ENCODE measurements at regions not wholly inside any gene's neighbourhood (a gene's known extent, or its start where the extent isn't known, plus 50 kb on each side); places are given as distances from the start of the nearest gene placed in this dataset.

DNA sequence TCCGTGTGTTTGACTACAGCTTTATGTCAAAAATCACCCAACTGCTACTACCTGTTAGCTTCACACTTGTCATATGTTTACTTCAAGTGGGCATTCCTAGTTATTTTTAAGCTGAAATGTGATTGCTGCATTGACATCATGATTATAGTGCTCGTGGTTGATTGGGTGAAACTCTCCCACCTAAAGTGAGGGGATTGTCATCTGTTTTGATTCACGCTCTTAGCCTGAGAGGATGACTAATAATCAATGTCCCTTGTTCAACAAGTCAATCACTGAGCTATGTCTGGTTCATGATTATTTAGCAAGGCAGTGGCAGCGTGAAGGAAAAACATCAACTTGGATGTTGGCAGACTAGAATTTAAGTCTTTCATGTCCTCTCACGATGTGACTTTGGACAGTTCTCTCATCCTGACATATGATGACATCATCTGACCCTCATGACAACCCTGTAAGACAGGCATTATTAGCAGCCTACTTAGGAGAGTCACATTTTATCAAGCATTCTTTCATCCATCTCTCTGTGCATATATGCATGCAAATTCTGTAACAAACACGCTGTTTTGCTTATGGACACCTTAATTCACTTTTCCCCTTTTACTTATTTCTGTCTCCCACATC lies 352.6 kb upstream of the ZMIZ1 start:
- no peak for FAIRE-seq
- DNase-seq (ENCODE audit: extremely low spot score, insufficient read length, low read depth) = no peak

DNA sequence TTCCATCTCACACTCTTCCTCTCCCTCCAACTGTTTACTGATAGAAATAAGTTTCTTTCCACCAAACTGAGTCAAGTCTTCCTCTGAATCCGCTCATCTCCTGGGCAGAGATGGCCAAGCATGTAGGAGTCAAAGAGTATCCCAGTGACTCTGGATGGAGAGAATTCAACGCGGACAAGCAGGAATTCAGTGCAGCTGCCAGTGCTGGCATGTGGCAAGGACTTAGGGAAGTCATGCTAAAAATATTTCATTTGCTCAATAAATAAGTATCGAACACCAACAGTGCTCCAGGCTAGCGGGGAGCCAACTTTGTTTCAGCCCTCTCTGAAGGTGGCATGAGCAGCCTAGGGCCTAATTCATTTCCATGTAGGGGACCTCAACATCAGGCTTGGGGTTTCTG lies 351.6 kb upstream of the ZMIZ1 start:
- no peak for FAIRE-seq
- no peak for DNase-seq (ENCODE audit: extremely low spot score, insufficient read length, low read depth)

DNA sequence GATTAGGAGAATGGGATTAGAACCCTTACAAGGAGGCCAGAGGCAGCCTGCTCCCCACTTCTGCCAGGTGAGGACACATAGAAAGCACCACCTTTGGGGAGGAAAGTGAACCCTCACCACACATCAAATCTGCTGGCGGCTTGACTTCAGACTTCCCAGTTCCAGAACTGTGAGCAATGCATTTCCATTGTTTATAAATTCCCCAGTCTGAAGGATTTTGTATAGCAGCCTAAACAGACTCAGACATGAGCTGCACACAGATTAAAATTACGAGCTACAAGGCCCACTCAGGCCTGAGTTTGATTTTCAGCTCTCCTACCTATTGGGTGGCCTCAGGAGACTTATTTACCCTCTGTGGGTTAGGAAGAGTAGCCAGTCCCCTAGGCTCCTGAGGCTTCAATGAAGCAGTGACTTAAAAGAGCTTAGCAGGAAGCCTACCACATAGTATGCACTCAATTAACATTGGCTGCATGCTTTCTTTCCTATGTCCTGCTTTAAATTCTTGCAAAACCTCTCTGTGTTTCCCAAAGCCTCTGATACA lies 350.7 kb upstream of the ZMIZ1 start:
- FAIRE-seq = no peak

DNA sequence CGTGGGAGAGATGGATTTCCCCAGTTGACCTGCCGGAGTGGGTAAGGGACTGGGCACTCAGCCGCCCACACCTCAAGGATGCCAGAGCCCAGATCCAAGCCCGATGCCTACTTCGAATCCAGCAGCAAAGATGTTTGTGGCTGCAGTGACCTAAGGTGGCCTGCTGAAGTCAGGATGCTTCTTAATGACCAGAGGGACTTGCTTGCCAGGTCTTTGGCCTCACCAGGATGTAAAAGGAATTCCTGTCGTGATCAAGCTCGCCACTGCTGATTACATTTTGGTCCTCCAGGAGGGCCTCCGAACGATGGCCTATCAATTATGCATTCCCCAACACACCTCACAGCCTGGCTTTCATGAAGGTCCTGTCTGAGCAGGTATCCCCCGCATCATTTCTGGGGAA lies 349.5 kb upstream of the ZMIZ1 start:
- FAIRE-seq = no peak
- DNase-seq (ENCODE audit: extremely low spot score, insufficient read length, low read depth) = no peak

More for the DNA sequence above, 350.7 kb upstream of the ZMIZ1 start:
- no peak for DNase-seq (ENCODE audit: extremely low spot score, insufficient read length, low read depth)

DNA sequence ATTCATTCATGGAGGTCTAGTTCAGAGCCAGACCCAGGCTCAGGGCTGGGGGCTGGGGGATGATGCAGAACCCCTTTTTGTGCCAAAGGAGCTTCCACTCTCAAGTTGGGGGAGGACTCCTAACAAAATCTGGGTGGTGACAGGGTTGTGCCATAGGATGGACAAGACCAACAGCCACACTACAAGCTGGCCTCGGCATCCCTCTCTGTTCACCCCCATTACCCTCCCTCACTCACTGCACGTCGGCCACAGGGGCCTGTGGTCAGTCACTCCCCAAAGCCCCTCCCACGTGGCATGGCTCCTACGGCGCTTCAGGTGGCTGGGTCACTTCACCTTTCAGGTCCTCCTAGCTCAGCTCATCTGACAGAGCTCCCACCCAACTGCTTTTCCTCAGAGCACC lies 348.7 kb upstream of the ZMIZ1 start:
- no peak for DNase-seq (ENCODE audit: extremely low spot score, insufficient read length, low read depth)
- no peak for FAIRE-seq

DNA sequence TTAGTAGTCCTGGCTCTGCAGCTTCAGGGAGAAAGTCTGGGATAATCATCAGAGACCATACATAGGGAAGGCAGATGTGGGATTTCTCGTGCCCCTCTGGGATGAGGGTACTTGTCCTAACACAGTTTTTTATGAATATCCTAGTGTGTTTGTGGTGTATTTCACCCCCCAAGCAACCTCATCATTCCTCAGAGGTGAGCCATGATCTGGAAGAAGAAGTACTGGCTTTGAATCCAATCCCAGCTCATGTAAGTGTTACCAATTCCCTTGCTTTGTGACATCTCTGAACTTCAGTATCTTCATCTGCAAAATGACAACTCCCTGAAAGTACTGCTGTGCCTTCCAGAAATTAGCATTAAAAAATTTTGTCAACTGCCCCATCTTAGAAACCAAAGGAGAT lies 347.5 kb upstream of the ZMIZ1 start:
- FAIRE-seq = no peak
- no peak for DNase-seq (ENCODE audit: extremely low spot score, insufficient read length, low read depth)

DNA sequence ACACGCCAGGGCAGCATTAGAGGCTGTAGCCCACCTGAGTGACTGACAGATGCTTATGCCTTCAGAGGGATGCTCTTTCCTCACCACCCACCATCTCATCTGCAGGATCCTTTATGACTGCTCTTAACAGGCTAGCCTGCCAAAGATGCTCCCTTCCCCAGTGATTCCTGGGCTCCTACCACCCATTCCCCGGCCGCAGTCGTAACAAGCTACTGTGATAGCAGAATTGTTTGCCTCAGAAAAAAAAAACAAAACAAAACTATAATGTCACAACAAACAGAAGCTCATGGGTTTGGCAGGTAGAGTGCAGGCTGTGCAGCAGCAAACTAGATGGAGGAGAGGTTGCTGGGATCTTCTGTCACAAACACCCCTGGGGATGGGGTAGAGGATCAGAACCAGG lies 343.9 kb upstream of the ZMIZ1 start:
- FAIRE-seq = no peak
- no peak for DNase-seq (ENCODE audit: extremely low spot score, insufficient read length, low read depth)

DNA sequence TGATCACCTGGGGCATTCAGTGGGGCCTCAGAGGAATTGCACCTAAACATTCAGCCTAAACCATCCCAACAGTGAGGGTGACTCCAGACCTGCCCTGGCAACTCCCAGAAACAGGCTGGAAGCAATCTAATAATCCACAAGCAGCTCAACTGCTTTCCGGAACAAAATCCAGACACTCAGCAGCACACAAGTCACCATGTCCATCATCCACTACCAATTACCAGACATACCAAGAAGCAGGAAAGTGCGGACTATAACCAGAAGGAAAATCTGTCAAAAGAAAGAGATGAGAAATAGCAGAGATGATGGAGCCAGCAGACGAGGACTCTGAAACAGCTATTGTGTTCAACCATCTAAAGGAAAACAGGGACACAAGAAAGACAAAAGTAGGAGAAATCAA lies 342.6 kb upstream of the ZMIZ1 start:
- FAIRE-seq (no peak), DNase-seq (ENCODE audit: extremely low spot score, insufficient read length, low read depth) (no peak)

DNA sequence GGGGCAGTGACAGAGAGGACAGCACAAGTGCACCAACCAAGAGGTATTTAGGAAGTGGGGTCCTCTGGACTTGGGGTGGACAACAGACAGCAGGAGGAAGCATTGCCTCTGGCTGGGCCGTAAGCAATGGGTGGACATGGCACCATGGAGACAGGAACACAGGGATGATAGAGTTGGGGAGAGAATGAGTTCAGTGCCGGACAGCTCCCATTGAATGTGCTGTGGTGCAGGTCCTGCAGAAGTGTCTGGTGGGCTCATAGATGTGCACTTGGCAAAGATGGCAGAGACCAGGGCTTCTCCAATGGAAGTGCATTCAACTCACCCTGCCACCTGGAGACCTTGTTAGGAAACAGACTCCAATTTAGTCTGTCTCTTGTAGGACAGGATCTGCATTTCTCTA lies 341.5 kb upstream of the ZMIZ1 start:
- DNase-seq (ENCODE audit: extremely low spot score, insufficient read length, low read depth) (no peak), FAIRE-seq (no peak)

DNA sequence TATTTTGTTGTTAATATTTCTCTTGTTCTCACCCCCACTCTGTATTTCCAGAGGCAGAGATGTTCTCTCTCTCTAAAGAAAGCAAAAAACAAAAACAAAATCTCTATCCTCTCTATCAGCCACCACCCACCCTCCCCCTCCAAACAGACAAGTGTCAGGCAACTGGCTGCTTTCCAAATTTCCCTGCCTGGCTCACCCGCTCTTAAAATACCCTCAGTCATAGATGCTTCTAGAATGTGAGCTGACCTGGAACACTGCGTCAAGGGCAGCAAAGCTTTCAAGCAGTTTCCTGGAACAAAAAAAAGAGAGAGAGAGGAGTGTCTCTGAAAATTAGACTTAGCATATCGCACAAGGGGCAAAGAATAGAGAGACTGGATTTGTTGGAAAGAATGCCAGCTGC lies 341.0 kb upstream of the ZMIZ1 start:
- FAIRE-seq = no peak

DNA sequence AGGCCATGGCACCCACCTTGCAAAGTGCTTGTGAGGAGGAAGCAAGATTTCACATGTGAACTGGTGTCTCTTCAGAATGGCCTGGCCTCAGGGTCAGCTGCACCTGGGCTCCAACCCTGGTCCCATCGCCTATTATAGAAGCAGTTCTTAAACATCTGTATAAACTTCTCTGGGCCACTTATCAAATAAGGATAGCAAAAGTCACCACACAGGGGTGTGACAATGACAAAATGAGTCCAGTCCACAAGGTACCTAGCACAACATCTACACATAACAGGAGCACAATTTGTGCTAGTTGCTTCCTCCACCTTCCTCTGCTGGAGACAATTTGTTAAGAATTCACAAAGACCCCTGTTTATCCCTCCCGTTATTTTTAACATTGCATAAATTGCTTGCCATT lies 340.6 kb upstream of the ZMIZ1 start:
- FAIRE-seq = no peak
- DNase-seq (ENCODE audit: extremely low spot score, insufficient read length, low read depth) = no peak

More for the DNA sequence above, 341.0 kb upstream of the ZMIZ1 start:
- DNase-seq (ENCODE audit: extremely low spot score, insufficient read length, low read depth) = no peak

DNA sequence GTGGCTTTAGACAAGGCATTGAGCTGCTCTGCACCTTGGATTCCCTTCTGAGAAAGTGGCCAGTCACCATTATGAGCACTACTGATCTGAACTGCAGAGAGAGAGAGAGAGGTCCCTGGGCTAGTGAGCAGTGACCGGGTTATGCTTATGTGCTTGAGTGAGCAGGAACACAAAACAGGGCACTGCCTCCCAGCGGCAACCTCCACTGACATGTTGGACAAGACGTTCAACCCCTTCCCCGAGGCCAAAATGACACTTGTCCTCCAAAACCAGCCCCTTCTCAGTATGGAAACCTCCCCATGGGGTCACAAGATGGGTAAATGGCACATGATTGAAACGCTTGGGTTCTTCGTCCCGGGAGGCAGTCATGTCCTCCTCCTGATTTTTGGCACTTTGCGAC lies 339.4 kb upstream of the ZMIZ1 start:
- no peak for DNase-seq (ENCODE audit: extremely low spot score, insufficient read length, low read depth)
- FAIRE-seq = no peak

DNA sequence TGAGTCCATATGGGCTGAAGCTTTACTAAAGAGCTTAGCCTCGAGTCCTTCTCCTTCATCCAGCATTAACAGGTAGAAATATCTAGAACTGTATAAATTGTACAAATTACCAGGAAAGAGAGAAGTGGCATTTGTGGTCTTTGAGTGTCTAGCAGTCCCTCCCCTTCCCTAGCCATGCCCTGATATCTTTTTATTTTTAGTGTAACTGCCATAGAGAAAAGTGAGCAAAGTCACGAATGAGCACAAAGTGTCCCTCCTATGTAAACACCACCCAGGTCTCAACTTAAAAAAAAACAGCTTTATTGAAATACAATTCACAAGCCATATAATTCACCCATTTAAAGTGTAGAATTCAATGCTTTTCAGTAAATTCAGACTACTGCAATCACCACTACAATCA lies 339.0 kb upstream of the ZMIZ1 start:
- no peak for FAIRE-seq

DNA sequence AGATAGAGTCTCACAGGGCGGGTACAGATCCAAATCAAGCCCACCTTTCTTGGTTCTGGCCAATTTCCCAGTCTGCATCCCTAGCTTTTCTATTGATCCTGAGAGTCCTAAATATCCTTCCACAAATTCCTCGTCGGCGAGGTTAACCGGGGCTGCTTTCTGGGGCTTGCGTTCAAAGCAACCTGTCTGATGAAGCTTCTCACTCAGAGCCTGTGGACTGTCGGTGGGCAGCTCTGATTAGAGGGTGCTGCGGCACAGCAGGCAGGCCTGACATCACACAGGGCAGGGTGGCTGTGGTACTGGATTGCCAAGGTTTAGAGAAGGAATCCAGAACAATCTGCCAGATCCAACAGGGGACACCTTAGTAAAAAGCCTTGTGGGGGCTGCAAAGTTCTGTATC lies 338.0 kb upstream of the ZMIZ1 start:
- DNase-seq (ENCODE audit: extremely low spot score, insufficient read length, low read depth) (no peak), FAIRE-seq (no peak)

More for the DNA sequence above, 339.0 kb upstream of the ZMIZ1 start:
- DNase-seq (ENCODE audit: extremely low spot score, insufficient read length, low read depth) = no peak

DNA sequence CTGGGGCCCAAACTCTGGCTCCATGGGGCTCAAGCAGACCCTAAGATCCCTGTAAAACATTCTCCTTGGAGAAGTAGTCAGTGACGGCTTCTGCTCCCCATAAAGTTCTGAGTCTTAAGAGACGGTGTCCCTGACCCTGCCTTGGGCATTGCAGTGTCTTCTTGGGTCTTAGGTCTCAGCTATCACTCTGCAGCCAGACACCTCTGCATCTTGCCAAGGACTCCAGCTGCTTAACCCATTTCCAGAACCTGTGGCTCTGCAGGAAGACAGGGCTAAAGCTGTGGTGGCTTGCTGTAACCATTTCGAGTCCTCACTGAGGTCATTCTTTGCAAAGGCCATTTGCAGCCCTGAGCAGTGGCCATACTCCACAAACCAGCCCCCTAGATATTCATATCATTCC lies 337.1 kb upstream of the ZMIZ1 start:
- DNase-seq (ENCODE audit: extremely low spot score, insufficient read length, low read depth) (no peak), FAIRE-seq (no peak)

DNA sequence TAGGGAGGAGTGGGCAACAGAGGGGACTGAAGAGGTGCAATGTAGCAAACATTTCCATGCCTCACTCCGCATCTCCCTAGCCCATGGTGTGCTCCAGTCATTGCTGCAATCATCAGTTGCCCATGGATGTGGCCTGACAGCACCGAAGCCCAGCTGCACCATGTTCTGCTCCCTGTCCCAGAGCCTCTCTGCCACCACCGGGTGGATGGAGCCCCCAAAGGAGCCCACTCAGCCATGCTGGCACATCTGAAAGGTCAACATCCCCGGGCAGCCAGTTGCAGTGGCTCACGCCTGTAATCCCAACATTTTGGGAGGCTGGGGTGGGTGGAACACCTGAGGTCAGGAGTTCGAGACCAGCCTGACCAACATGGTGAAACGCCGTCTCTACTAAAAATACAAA lies 336.4 kb upstream of the ZMIZ1 start:
- FAIRE-seq (no peak), DNase-seq (ENCODE audit: extremely low spot score, insufficient read length, low read depth) (no peak)

DNA sequence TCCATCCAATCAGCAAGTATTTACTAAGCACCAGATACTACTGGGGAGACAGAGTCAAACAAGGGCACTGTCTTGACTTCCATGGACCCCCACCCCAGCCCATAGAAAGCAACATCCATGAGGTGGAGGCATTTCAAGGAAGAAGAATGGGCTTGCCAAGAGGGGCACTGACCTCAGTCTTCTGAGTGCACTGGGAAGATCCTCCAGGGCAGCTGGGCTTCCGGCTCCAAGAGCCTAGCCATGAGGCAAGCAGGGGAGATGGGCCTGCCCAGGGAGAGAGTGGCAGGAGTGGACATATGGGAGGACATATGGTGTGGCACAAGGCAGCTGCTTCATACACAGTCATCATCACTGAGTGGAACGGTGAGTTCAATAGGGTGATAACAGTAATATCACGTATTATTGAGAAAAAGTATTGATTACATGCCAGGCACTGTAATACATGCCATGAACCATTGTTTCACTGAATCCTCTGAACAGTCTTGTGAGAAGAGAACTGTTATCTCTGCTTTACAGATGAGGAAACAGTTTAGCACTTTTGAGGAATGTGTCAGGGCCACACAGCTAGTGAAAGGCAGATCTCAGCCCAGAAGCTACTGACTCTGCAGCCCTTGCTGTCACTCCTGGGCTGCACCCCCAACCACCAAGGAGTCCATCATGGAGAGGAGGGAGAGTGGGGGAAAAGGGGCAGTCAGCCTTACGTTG lies 331.7 kb upstream of the ZMIZ1 start:
- no peak for DNase-seq (ENCODE audit: extremely low spot score, insufficient read length, low read depth)
- FAIRE-seq = no peak

DNA sequence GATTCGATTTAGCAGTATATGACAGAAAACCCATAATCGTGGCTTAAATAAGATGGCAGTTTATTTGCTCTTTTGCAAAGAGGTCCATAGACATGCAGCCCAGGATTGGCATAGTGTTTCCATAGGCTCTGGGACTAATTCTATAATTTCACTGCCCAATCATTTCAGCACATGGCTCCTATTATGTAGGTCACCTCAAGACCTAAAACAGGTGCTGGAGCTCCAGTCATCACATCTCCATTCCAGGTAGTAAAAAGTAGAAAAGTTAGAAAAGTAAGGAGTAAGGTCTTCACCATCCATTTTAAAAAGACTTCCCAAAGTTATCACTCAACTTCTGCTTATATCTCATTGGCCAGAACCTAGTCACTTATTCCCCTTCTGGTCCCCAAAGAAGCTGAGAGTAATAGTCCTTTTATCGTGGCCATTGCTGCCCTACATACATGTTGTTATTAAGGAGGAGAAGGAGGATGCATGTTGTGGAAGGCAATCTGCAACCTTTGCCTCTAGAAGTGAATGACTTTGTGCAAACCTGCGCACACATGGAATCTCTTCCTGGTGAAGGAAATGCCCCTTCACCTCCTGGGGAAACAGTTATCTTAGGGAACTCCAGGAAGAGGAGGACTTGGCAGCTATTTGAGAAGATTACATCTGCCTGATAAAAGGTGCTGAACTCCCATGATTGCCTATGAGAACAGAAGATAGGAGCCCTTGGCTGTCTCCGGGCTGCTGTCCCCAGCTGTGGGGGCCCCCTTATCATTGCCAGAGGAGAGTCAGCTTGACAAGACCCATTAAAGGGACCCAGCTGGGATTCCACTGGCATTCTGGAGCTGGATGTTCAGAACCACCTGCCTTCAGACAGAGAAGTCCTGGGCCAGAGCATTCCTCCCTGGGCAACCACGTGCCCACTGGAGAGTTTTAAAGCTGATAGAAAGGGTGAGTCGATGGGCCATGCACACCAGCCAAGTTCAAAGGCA lies 330.6 kb upstream of the ZMIZ1 start:
- no peak for DNase-seq (ENCODE audit: extremely low spot score, insufficient read length, low read depth)
- no peak for FAIRE-seq

DNA sequence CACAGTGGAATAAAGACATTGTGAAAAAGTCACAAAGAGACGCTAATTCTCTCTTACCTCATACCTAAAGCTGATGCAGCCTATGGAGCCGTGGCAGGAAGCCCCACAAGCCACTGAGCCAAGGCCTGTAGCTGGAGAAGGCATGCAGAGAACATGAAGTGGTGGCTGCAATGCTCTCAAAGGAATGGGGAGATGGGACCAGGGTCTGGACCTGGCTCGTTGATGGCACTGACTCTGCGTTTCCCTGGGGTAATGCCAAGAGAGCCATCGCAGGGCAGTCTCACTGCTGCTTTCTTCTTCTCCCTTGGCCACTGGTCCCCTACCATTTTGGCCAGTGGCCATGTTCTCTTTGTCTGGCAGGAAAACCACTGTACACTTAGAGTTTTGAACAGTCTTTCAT lies 329.9 kb upstream of the ZMIZ1 start:
- FAIRE-seq = no peak

DNA sequence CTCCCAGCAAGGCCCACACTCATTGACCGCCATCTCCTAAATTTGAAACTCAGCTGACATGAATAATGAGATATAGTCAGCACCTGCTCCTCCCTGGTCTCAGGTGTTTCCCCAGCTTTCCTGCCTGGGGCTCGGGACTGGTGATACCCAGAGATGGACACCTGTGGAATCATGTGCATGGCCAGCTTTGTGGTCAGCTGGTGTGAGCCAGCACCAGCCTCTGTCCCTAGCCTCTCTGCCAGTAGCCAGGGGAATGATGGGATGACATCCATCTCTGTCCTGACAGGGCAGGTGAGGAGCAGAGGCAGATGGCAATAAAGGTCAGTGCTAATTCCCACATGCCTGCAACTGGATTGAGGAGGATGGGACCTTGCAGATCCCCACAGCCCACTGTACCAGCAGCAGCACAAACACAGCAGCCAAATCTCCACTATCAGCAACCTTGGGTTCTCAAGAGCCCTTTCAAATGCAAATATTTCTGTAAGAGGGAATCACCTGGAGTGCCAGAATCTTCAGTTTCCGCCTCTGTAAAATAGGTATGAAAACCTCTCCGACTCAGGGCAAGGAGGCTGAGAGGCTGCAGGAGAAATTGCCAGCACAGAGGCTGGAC lies 329.2 kb upstream of the ZMIZ1 start:
- no peak for FAIRE-seq

More for the DNA sequence above, 329.9 kb upstream of the ZMIZ1 start:
- DNase-seq (ENCODE audit: extremely low spot score, insufficient read length, low read depth) = no peak

More for the DNA sequence above, 329.2 kb upstream of the ZMIZ1 start:
- no peak for DNase-seq (ENCODE audit: extremely low spot score, insufficient read length, low read depth)

Data from GM18507 (cell line).